GM10266 (cell line): ENCODE measurements at regions not wholly inside any gene's neighbourhood (a gene's known extent, or its start where the extent isn't known, plus 50 kb on each side); places are given as distances from the start of the nearest gene placed in this dataset.

Experiments used
- DNase-seq: peaks from one replicate; pipeline ENCODE4 v3.0.0; 2012; ENCODE audit errors: extremely low spot score
- TF ChIP-seq, protein P1 (sequence below): IDR thresholded peaks from 2 replicates; pipeline ENCODE4 v1.5.1; 2012; ENCODE audit warnings: mild to moderate bottlenecking, low read depth; ENCODE audit not compliant: control insufficient read depth, insufficient read depth; ENCODE audit errors: missing control alignments

- TF ChIP-seq, protein P1, sequence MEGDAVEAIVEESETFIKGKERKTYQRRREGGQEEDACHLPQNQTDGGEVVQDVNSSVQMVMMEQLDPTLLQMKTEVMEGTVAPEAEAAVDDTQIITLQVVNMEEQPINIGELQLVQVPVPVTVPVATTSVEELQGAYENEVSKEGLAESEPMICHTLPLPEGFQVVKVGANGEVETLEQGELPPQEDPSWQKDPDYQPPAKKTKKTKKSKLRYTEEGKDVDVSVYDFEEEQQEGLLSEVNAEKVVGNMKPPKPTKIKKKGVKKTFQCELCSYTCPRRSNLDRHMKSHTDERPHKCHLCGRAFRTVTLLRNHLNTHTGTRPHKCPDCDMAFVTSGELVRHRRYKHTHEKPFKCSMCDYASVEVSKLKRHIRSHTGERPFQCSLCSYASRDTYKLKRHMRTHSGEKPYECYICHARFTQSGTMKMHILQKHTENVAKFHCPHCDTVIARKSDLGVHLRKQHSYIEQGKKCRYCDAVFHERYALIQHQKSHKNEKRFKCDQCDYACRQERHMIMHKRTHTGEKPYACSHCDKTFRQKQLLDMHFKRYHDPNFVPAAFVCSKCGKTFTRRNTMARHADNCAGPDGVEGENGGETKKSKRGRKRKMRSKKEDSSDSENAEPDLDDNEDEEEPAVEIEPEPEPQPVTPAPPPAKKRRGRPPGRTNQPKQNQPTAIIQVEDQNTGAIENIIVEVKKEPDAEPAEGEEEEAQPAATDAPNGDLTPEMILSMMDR = no peak
- no peak for DNase-seq
Observed at GRCh38 chr4:156193800-156194199, 240.1 kb upstream of the CTSO start.

DNA sequence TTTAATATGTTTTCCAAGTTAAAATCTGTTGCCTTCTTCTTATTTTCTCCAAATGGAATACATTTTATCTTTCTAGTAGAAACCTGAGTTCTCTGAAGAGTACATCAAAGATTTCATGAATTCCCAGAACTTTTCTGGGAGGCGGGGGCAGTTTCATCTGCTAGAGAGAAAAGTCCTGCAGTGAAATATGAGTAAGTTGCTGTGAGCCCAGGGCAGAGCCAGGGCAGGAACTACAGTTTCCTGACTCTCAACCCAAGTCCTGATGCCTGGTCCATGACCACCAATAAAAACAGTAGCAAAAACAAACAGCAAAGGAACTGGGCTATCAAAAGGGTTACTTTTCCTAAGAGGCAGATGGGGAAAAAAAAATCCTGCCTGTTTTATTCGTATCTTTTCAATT is 239.4 kb upstream of the CTSO start:
- TF ChIP-seq, protein P1 = no peak
- DNase-seq = no peak

DNA sequence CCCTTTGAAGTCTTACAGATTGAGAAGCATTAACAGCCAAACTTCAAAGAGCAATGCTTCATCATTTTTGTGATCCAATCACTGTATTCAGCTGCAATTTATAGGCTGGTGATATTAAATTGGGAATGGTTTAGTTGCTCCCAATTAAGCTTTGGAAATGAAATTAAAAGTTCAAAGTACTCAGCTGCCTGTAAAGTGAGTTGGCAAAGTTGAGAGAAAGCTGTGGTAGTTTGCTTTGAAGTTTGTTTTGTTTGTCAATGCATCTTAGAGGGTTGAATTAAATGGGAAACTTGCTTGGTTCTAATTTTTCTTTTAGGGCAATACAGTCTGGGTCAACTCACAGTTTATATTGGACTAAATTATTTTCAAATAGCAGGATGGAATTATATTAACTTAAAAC is 238.4 kb upstream of the CTSO start:
- DNase-seq = no peak
- TF ChIP-seq, protein P1 = no peak

- TF ChIP-seq, protein P1 = no peak
- DNase-seq = no peak
Observed at GRCh38 chr4:156191044-156191781, 237.5 kb upstream of the CTSO start.

DNA sequence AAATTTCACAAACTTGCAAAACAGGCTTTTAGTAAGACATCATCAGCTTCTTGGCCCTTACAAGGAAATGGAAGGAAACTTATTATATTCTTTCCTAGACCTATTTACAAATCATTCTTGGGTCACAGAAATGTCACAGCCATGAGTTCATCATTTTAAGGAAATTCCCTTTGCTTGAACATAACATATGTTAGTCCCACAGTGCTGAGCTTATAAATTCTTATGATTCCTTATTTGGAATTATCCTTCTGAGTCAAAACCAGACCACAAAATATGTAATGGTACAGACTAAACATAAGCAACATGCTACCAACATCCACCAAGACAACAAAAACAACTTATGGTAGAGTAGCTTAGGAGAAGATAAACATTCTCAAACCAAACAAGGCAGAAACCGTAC is 236.9 kb upstream of the CTSO start:
- no peak for DNase-seq
- TF ChIP-seq, protein P1 = no peak

- TF ChIP-seq, protein P1 = no peak
- DNase-seq = no peak
Observed at GRCh38 chr4:156188596-156188995, 234.9 kb upstream of the CTSO start.

- TF ChIP-seq, protein P1 = no peak
- no peak for DNase-seq
Observed at GRCh38 chr4:156186111-156186510, 232.4 kb upstream of the CTSO start.
